GM18520 (cell line): ENCODE measurements at regions not wholly inside any gene's neighbourhood (a gene's known extent, or its start where the extent isn't known, plus 50 kb on each side); places are given as distances from the start of the nearest gene placed in this dataset.
"Not testable (repeated sequence)": the region's sequence is repeated elsewhere in the genome, so short reads cannot be mapped to it uniquely, and the experiment has no call there.

Experiments
- ATAC-seq: cut with Tn5 transposase; IDR thresholded peaks from one replicate; pipeline ENCODE4 v1.9.1; 2021; ENCODE audit not compliant: unreplicated experiment

DNA sequence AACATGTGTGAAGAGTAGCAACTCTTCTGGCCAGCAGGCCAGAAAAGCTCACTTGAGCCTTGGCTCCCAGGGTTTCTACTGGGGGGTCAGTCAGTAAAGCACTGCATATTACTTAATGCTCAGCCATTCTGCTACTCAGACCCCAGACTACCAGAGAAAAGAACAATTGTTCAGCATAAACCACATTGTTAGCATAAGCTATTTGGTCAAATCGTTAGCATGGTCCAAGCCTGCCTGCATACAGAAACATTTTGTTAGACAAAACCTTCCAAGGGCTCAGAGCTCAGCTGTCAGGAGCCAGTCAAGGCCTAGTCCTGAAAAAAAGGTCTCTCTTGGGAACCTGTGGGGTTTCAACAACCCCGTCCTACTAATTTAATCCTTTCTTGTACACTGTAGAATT is 449.3 kb downstream of the PRR16 start:
- ATAC-seq = no peak

DNA sequence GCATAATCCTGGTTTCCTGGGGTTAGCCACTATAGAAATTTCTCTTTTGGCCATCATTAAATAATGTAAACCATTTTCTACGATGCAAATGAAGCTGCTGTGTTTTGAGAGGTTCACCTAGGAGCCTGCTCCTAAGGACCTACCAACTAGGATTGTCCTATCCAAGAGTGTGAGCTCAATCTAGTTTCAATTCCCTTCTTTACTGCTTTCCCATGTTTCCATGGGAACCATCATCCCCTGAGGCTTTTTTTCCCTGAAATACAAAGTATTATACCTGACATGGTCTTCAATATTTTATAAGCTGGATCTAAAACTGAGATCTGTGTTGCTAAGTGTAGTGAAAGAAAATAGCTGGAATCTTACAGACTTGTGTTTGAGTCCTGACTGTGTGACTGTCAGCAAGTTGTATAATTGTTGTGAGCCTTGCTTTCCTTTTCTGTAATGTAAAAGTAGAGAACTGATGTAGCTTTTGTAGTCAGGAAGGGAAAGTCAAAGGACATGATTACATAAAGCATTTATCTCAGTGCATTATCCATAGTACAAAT is 453.2 kb downstream of the PRR16 start:
- no peak for ATAC-seq

DNA sequence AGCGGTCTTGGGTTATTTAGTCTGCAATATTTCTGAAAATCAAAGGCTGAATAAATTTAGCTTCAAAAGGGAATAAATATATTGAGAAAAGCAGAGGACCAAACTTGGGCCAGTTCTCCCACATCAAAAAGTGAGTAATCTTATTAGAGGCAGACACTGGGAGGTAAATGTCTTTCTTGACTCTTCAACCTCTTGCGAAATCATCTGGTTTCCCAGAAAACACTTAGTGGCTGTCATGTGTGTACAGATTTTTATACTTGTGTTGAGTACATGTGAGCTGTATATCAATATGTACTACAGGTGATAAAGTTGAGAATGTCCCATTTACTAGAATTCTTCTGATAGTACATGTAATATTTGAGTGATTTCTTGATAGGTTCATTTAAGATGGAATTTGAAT is 454.9 kb downstream of the PRR16 start:
- no peak for ATAC-seq

DNA sequence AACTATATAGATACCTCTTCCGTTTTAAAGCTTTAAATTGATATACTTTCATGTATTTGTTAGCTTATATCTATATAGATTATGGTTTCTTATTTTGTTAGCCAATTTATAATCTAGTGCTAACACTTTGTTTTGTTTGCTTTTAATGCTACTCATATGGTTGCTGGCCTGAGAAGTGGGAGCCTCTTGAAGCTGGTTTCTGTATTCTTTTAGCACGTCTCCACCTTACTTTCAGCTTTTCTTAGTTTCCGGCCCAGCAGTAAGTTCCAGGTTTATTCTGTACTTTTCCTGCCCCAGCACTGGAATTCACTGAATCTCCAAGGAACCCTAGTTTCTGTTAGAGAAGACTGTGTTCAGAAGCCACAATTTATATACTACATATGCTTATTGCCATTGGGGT is 458.9 kb downstream of the PRR16 start:
- no peak for ATAC-seq

DNA sequence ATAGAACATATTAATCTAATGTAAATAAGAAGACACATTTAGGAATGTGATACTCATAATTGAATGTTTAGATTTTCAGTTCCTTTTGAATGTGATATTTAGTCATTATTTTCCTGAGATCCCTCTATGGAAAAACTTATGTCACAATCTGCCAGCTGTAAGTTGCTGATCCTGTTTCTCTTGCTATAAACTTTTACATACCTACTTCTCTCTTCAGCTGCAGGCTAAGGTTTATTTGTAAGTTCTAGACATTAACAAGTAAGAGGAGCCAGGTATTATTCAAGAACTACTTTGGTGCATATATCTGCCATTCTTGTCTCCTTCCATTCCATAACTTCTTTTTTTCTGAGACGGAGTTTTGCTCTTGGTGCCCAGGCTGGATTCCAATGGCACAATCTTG is 462.4 kb downstream of the PRR16 start:
- no peak for ATAC-seq

DNA sequence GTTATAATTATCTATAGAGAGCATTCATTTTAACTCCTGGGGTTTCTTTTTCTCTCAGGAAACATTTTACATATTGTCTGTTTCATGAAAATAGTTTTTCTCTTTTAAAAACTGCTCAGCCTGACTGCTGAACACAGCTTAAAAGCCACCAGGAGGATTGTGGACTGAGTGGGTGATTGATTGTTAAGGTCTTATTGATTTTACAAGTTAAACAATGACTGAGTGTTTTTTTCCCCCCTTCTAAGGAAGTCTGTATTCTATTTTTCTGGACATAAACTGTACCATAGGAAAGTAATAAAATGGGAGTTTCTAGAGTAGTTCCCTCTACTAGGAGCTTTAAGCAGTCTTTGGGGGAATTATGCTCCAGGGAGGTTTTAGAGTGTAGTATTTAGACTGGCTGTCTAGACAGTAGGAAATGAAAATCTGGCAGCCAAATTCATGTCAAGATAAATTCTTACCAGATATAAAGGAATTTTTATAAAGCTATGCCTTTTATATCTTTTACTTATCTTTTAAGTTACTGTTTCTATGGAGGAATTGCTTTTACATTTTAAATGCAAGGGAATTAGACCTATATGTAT is 463.9 kb downstream of the PRR16 start:
- no peak for ATAC-seq

DNA sequence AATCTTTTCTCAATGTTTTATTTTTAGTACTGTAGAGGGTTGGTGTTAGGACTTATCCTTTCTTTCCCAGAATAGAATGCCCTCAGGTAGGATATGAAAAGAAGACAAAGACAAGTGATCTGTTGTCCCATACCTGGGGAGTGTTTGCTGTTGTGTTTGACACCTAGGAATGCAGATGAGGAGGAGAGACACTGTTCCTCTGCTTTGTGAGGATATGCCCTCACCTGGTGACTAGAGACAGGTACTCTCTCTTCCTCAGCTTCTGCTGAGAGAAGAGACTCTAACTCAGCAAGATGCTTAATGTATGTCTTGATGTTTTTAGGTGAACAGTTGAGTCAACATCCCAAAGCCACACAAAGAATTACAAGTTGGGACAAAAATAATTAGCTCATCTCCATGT is 468.4 kb downstream of the PRR16 start:
- ATAC-seq = no peak

DNA sequence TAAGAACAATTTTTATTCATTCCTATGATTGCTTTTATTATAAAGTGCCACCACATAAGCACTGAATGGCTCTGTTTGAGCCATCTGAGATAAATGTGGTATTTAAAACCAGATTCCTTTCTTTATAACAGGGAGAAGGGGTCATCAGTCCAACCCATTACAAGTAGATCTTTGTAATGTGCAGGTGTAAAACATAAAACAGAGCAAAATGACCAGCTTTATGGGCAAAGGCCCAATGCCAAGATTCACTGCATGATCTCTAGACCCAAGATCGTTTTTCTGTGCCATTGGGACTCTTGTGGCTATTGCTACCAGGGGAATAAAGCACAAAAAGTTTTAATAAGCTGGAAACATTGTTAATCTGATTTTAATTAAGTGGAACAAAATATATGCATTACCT is 469.9 kb downstream of the PRR16 start:
- no peak for ATAC-seq

DNA sequence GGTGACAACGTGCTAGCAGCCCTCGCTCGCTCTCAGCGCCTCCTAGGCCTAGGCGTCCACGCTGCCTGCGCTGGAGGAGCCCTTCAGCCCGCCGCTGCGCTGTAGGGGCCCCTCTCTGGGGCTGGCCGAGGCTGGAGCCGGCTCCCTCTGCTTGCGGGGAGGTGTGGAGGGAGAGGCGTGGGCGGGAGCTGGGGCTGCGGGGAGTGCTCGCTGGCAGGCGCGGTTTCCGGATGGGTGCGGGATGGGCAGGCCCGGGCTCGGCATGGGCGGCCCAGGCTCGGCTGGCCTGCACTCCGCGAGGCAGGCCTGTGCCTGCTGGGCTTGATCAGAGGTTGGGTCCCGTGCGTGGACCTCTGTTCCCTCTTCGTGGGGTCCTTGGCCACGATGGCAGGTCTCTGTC is 472.6 kb downstream of the PRR16 start:
- ATAC-seq = no peak

DNA sequence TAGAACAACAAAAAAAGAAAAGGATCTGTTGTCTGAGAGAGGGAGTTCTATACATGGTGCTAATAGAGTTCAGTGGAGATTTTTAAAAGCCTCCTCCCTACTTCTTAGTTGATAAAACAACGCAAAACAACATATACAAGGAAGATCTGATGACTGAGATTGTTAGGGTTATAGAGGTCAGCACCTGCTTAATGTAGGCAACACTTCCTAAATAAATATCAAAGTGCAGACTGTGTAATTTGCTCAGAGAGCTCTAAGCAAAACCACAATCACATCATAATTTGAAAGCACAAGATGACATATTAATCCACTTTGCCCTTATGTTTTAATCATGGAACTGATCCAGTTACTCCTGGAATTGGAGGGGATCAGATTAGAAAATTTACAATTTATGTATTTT is 474.5 kb downstream of the PRR16 start:
- ATAC-seq = no peak

DNA sequence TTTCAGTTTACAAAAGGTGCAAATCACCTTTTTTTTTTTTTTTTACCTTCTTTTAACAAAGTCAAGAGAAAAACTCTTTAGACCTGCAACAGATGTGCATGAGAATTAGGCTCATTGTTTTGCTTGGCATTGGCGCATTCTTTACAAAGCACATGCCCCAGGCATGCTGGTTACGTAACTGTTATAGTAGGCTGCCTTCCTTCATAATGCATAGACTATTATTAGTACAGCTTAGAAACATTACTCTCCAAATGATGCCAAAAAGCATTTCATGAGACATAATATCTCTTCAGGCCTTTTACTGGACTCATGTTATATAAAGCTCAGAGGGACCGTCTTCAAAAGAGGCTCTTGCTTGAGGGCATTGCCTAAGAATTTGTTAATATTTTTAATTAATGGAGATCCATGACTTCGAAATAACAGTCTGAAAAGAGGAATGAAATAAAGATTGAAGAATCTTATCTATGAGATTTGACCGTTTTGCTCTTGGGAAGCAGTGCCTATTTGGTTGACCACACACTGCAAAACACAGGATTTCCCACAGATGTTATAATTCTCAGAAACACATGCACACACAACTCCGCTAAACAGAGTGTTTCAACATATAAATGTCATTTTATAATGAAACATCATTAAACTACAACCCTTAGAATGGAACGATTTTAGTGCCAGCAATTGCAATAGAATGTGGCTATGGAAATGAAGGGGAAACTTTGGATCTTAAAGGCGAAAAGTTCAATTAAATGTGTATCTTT is 478.7 kb downstream of the PRR16 start:
- no peak for ATAC-seq

DNA sequence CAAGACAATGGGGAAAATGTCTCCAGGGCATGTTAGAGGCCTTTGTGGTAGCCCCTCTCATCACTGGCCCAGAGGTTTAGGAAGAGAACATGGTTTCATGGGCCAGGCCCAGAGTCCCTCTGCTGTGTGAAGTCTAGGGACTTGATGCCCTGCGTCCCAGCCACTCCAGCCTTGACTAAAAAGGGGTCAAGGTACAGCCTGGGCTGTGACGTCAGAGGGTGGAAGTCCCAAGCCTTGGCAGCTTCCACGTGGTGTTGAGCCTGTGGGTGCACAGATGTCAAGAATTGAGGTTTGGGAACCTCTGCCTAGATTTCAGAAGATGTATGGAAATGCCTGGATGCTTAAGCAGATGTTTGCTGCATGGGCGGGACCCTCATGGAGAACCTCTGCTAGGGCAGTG is 485.5 kb downstream of the PRR16 start:
- ATAC-seq = not testable (repeated sequence)

DNA sequence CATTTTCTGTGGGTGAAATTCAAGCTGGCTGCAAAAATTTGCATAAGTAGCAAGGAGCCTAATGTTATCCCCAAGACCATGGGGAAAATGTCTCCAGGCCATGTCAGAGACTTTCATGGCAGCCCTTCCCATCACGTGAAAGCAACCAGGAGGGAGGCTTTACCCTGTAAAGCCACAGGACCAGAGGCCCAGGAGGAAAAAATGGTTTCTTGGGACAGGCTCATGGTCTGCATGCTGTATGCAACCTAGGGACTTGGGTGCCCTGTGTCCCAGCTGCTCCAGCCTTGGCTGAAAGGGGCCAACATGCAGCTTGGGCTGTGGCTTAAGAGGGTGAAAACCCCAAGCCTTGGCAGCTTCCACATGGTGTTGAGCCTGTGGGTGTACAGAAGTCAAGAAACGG is 489.3 kb downstream of the PRR16 start:
- ATAC-seq = not testable (repeated sequence)

DNA sequence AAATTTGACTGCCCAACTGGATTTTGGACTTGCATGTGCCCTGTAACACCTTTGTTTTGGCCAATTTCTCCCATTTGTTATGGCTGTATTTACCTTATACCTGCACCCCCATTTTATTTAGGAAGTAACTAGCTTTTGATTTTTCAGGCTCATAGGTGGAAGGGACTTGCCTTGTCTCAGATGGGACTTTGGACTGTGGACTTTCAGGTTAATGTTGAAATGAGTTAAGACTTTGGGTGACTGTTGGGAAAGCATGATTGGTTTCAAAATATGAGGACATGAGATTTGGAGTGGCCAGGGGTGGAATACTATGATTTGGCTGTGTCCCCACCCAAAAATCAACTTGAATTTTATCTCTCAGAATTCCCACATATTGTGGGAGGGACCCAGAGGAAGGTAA is 490.2 kb downstream of the PRR16 start:
- ATAC-seq = no peak

DNA sequence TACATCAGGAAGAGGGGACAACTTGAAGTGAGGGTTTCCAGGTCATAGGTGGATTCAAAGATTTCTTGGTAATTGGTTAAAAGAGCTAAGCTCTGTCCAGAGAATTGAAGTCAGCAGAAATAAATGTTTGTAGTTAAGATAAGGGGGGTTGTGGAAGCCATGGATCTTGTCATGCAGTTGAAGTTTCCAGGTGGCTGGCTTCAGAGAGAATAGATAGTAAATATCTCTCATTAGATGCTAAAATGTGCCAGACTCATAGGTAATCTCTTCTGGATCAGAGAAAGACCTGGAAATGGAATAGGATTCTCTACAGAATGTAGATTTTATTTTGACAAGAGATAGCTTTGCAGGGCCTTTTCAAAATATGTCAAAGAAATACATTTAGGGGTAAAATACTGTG is 491.7 kb downstream of the PRR16 start:
- no peak for ATAC-seq

DNA sequence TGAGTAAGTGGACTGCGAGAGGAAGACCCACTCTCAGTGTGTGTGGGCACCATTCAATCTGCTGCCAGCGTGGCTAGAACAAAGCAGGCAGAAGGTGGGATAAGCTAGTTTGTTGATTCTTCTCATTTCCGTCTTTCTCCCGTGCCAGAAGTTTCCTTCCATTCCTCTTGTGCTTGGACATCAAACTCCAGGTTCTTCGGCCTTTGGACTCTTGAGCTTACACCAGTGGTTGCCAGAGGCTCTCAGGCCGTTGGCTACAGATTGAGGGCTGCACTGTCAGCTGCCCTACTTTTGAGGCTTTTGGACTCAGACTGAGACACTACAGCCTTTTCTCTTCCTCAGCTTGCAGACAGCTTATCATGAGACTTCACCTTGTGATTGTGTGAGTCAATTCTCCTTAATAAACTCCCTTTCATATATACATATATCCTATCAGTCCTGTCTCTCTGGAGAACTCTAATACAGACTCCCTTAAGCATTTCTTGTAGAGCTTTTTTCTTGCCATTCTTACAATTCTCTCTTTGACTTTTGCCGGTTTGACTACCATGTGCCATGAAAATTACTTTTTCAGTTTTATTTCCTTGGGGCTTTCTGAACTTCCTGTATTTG is 494.9 kb downstream of the PRR16 start:
- ATAC-seq = no peak

DNA sequence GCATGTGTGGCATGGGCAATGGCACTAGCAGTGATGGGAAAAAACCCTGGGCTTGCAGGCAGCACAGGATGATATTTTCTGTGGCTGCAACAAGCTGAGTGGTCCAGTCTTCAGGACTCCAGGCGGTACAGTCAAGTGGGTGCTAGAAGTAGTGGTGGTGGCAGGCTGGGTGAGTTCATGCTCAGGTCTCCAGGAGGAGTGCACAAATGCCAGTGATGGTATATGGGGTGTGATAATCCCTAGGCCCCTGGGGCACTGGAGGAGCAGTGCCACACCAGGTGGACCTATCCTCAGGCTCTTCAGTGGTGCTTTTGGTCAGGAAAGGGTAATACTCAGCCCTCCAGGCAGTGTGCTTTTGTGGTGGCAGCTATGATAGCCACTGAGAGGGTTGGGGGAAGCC is 496.4 kb downstream of the PRR16 start:
- ATAC-seq = no peak

DNA sequence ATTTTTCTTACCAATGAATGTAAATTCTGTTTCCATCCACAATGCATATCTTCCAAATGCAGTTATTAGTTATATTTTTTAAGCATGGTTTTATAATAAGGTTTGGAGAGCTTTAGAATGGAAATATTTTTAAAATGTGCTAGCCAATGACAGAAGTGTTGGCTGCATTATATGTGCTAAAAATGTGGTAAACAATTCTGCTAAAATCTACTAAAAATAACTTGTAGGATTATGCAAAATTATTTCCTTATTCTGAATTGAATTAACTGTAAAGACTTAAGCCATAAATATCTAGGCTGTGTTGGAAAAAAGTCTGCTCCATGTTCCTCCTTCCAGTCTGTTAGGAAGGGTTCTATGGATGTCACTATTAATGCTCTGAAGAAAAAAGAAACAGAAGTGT is 503.3 kb downstream of the PRR16 start:
- ATAC-seq = no peak

DNA sequence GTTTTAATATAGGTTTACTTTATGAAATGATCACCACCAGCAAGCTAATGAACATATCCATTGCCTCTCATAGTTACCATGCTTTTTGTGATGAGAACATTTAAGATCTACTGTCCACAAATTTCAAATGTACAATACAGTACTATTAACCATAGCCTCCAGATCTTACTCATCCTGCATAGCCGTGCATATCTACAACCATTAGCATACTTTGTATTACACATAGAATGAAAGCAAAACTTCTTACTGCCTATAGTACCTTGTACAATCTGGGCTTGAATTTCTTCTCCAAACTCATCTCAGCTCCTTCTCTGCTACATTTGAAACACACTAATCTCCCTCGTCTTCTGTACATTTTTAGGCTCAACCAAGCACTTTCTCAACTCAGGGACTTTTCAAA is 510.6 kb downstream of the PRR16 start:
- no peak for ATAC-seq

DNA sequence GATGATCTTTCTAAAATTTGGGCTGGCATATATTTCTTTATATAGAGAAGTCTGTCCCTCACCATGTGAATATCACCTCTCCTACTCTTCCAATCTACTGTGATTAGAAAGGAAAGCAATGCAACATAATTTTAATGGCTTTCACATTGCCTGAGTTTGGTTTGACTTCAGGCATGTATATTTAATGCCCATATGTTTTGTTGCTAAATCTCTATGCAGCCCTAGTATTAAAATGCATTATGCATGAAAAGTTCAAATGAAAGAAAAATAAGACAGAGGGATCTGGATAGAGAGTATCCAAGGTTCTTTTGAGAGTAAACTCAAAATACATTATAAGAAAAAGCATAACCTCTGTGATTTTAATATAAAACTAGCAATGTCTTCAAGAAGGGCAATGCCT is 518.3 kb downstream of the PRR16 start:
- no peak for ATAC-seq

DNA sequence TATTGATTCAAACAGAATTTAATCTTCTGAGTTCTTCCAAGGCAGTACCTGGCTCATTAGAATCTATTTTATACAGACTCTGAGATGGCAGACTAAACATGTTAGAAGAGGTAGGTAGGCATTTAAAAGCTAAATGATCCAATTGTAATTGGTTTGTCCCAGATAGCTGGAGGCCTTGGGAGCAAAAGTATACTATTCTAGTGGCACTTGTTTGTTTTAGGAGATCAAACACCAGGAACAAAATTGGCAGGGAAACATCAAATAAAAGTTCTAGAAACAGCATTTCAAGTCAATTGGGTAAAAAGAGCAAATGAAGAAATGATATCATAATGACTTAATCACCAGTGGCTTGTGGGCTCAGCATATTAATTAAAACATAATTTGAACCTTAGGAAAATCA is 521.4 kb downstream of the PRR16 start:
- ATAC-seq = no peak

DNA sequence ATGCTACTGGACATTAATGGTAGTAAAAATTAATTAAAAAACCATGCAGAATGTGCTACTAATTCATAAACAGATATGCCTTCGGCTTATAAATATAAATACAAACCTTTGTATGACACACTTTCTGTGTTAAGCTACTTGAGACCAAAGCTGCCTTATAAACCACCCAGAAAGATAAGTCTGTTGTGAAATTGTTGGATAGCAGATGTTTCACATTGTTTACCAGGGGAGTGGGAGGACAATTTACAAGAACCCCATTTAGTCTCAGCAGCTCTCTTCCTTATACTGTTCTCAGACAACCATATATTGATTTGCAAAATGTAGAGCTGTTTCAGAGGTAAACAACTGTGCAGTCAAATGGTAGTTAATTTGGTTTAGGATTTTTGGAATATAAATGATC is 524.4 kb downstream of the PRR16 start:
- ATAC-seq = no peak
